Breast epithelium (tissue), 4 donors: ENCODE measurements at regions not wholly inside any gene's neighbourhood (a gene's known extent, or its start where the extent isn't known, plus 50 kb on each side); places are given as distances from the start of the nearest gene placed in this dataset.
A peak's percentile ranks its signal among the peaks of the same experiment; 100 is the strongest.

Experiments used
- DNase-seq, 2 donors: peaks; one replicate each; pipeline ENCODE4 v3.0.0-alpha.2; 2019; ENCODE audit warnings: low spot score in 2 of 2
- H3K27ac ChIP-seq, 2 donors: fragments of 200-600 bp; sonication (generic) in 1 of 2; one replicate each; pipeline ENCODE4 v1.5.1; 2016 to 2019; ENCODE audit warnings: mild to moderate bottlenecking in 1 of 2
- H3K27me3 ChIP-seq, 2 donors: fragments of 200-600 bp; sonication (generic) in 1 of 2; one replicate each; pipeline versions ENCODE4 v1.5.1 to v1.6.0; 2017 to 2019; ENCODE audit warnings: control low read depth in 1 of 2, mild to moderate bottlenecking in 1 of 2
- H3K36me3 ChIP-seq: fragments of 200-600 bp; one replicate; pipeline ENCODE4 v1.5.1; 2019
- H3K4me1 ChIP-seq, 2 donors: fragments of 200-600 bp; sonication (generic); one replicate each; pipeline ENCODE4 v1.5.1; 2016 to 2019; ENCODE audit warnings: control low read depth in 1 of 2
- H3K4me3 ChIP-seq, 3 donors: fragments of 200-600 bp; sonication (generic); 1 replicate in 2 of 3; 2 replicates in 1 of 3; pipeline ENCODE4 v1.5.1; 2016 to 2019; ENCODE audit warnings: mild to moderate bottlenecking in 3 of 3, moderate library complexity in 2 of 3
- H3K9me3 ChIP-seq, 2 donors: fragments of 200-600 bp; sonication (generic) in 1 of 2; one replicate each; pipeline ENCODE4 v1.5.1; 2016 to 2019; ENCODE audit warnings: control low read depth in 1 of 2
- POLR2A ChIP-seq: fragments of 450-650 bp; IDR thresholded peaks from one replicate; pipeline ENCODE4 v1.6.1; 2016; ENCODE audit warnings: antibody characterized with exemption, mild to moderate bottlenecking, moderate library complexity
- POLR2AphosphoS5 ChIP-seq, 3 donors: sonication (generic); formaldehyde crosslinking; IDR thresholded peaks; one replicate each; pipeline ENCODE4 v1.6.1; 2017; ENCODE audit warnings: antibody characterized with exemption in 3 of 3
- intact Hi-C: fragments of 100-400 bp; cut with DNase I; formaldehyde crosslinking; loops from one replicate; pipeline ENCODE4 v1.15.1; 2023; ENCODE audit warnings: low total_unique reads
- TF ChIP-seq, protein P1 (sequence below), 3 donors: fragments of 450-650 bp; IDR thresholded peaks; one replicate each; pipeline ENCODE4 v1.5.1; 2016 to 2017; ENCODE audit warnings: antibody characterized with exemption in 3 of 3, mild to moderate bottlenecking in 3 of 3, moderate library complexity in 3 of 3

DNA sequence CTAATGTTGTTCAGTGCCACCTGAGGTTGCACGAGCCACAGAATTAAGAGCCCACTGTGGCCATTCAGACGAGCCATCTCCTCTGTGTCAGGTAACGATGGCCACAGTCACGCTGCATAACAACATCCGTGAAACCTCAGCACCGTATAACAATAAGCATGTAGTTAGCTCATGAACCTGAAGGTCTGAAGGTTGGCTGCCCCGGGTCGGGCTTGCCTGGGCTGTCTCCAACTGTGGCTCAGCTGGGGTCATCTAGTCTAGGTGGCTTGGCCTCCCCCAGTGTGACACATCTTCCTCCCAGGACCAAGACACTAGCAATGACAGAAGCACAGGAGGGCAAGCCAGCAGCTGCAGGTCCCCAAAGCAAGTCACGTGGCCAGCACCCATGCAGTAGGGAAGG lies 258.0 kb downstream of the GLI2 start:
- Histone ChIP-seq H3K27ac (no peak overlapping the region), H3K4me3 (no peak overlapping the region), H3K27me3 (no peaks in the 10 kb centered on the region), H3K36me3 (no peaks in the 10 kb centered on the region), H3K9me3 (no peaks in the 10 kb centered on the region), H3K4me1 (no peaks in the 10 kb centered on the region)
- no peak for DNase-seq
- TF ChIP-seq, protein P1, sequence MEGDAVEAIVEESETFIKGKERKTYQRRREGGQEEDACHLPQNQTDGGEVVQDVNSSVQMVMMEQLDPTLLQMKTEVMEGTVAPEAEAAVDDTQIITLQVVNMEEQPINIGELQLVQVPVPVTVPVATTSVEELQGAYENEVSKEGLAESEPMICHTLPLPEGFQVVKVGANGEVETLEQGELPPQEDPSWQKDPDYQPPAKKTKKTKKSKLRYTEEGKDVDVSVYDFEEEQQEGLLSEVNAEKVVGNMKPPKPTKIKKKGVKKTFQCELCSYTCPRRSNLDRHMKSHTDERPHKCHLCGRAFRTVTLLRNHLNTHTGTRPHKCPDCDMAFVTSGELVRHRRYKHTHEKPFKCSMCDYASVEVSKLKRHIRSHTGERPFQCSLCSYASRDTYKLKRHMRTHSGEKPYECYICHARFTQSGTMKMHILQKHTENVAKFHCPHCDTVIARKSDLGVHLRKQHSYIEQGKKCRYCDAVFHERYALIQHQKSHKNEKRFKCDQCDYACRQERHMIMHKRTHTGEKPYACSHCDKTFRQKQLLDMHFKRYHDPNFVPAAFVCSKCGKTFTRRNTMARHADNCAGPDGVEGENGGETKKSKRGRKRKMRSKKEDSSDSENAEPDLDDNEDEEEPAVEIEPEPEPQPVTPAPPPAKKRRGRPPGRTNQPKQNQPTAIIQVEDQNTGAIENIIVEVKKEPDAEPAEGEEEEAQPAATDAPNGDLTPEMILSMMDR (IDR thresholded peaks at IDR 0.05), result no peak
- TF ChIP-seq POLR2A, result no peak
- intact Hi-C loops, result no loop called here

DNA sequence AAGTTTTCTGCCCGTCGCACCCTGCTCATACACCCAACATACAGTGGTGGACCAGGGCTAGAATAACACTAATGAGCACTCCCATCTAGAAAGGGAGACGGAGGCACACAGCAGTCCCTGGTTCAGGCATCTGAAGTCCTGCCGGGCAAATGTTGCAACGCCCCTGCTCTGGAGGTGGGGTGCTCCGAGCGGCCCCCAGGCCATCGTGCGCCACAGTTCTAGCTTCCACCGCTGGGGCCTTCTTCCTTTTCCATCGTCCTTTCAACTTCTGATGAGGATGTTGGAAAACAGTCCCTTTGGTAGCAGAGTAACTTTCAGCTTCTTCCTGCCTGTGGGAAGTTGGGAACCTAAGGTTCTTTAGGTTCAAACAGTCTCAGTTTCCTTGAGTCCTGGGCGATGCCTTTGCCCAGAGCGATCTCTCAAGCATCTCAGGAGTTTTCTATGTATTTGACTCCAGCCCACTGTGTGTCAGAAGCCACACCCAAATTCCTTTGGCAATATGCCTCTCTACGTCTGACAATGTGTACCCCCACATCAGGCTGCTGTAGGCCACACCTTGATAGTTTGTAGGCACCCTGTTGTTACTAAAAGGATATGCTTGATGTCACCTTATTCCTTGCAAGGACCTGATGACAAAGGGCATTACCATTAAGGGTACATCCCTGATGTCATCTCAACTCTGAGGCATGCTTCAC lies 258.8 kb downstream of the GLI2 start:
- H3K4me1 ChIP-seq, result no peaks in the 10 kb centered on the region
- H3K27ac ChIP-seq, result no peak overlapping the region
- DNase-seq, result no peak
- no peaks in the 10 kb centered on the region for H3K27me3 ChIP-seq
- H3K4me3 ChIP-seq, result no peak overlapping the region
- H3K36me3 ChIP-seq, result no peaks in the 10 kb centered on the region
- TF ChIP-seq, protein P1 (IDR thresholded peaks at IDR 0.05), result no peak
- TF ChIP-seq POLR2A (no peak), POLR2AphosphoS5 (IDR thresholded peaks at IDR 0.05) (no peak)
- intact Hi-C loops, result no loop called here
- no peaks in the 10 kb centered on the region for H3K9me3 ChIP-seq

DNA sequence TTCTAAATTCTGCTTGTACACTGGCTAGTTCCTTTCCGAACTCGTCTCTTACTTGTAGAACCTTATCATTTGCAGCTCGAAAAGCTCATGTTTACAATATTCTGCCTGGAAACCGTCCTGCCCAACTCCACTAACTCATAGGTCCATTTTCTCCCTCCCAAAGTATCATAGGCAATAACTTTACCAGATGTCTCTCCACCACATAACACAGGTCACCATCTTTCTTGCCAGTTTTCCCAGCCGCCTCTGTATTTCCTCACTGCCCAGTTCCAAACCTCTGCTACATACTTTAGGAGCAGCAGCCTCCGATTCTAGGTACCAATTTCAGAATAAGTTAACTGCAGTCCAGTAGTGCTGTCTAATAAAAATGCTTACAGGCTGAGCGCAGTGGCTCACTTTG lies 259.5 kb downstream of the GLI2 start:
- Histone ChIP-seq H3K27me3 (no peaks in the 10 kb centered on the region), H3K27ac (no peak overlapping the region), H3K4me1 (no peaks in the 10 kb centered on the region), H3K36me3 (no peaks in the 10 kb centered on the region), H3K4me3 (no peak overlapping the region), H3K9me3 (no peaks in the 10 kb centered on the region)
- intact Hi-C loops, result no loop called here
- TF ChIP-seq, protein P1 (IDR thresholded peaks at IDR 0.05), result no peak
- no peak for TF ChIP-seq POLR2A
- no peak for TF ChIP-seq POLR2AphosphoS5 (IDR thresholded peaks at IDR 0.05)
- DNase-seq, result no peak

DNA sequence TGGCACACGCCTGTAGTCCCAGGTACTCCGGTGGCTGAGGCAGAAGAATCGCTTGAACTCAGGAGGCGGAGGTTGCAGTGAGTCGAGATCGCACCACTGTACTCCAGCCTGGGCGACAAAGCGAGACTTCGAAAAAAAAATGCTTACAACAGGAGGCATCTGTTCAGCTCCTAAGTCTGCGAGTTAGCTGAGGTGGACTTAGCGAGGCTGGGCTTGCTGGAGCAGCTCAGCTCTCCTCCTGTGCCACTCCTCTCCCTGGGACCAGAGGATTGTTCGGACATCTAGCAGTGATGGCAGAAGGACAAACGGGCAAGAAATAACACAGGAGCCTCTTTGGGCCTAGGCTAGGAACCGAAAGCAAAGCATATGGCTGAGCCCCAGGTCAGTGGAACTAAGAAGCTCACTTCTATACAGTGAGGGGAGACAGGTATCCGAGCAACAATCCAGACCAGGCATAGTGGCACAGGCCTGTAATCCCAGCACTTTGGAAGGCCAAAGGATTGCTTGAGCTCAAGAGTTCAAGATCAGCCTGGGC lies 260.1 kb downstream of the GLI2 start:
- Histone ChIP-seq H3K27ac (no peak overlapping the region), H3K4me3 (no peak overlapping the region), H3K4me1 (no peaks in the 10 kb centered on the region), H3K27me3 (no peaks in the 10 kb centered on the region), H3K36me3 (no peaks in the 10 kb centered on the region), H3K9me3 (no peaks in the 10 kb centered on the region)
- DNase-seq, result no peak
- intact Hi-C loops, result no loop called here
- no peak for TF ChIP-seq POLR2AphosphoS5 (IDR thresholded peaks at IDR 0.05)
- no peak for TF ChIP-seq POLR2A
- TF ChIP-seq, protein P1 (IDR thresholded peaks at IDR 0.05), result no peak

DNA sequence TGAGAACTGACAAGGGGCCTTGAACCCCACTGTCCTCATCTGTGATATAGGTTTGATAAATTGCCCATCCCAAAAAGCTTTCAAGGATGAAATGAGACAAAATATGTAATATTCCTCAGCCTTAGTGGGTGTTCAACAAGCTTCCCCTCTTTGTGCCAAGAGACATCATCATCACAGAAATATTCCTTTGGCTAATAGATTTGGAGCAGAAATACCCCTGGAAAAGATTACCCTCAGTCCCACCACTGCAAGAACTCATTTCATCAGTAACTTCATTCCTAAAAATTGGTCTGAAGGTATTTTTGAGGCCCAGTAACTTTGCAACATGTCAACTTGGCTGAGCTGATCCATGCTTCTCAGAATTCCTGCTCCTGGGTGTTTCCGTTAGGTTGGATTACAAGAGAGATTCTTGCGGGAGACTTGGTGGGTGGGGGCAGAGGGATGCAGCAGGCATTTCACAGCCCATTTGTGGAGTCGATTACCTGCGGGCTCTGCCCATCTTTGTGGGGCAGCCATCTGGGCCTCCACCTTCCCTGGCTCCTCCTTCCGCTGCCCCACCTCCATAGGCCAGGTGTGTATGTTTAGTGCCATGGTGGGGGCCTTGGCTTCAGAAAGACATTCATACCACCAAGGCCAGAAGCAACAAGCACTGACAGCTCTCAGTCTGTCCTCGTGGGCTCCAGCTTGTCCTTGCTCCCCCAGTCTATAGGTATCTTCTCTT lies 263.9 kb downstream of the GLI2 start:
- peak in 1 of 2 donors; percentile 12 for DNase-seq
- intact Hi-C loops, result no loop called here
- Histone ChIP-seq H3K4me1 (no peaks in the 10 kb centered on the region), H3K27me3 (no peaks in the 10 kb centered on the region), H3K4me3 (no peak overlapping the region), H3K27ac (peak overlapping the region; percentile 26 to 65), H3K9me3 (no peaks in the 10 kb centered on the region), H3K36me3 (no peaks in the 10 kb centered on the region)
- TF ChIP-seq, protein P1 (IDR thresholded peaks at IDR 0.05), result no peak
- no peak for TF ChIP-seq POLR2A
